NCI-H1105 (cell line): ENCODE measurements at regions not wholly inside any gene's neighbourhood (a gene's known extent, or its start where the extent isn't known, plus 50 kb on each side); places are given as distances from the start of the nearest gene placed in this dataset.

Source experiments
- DNase-seq: peaks from one replicate; lab custom pipeline; 2025; lab: John Stamatoyannopoulos, UW

GRCh38 chrX:23228950-23229448 lies 105.7 kb upstream of the PTCHD1 start:
- no peak for DNase-seq

GRCh38 chrX:23235051-23235450 lies 99.6 kb upstream of the PTCHD1 start:
- no peak for DNase-seq

- DNase-seq: no peak
Observed at GRCh38 chrX:23246001-23246400, 88.6 kb upstream of the PTCHD1 start.

GRCh38 chrX:23248187-23248586 lies 86.5 kb upstream of the PTCHD1 start:
- no peak for DNase-seq

GRCh38 chrX:23251043-23251442 lies 83.6 kb upstream of the PTCHD1 start:
- DNase-seq: no peak

GRCh38 chrX:23263892-23264291 lies 70.8 kb upstream of the PTCHD1 start:
- DNase-seq: no peak

- no peak for DNase-seq
Observed at GRCh38 chrX:23269923-23270322, 64.7 kb upstream of the PTCHD1 start.

GRCh38 chrX:23271026-23271425 lies 63.6 kb upstream of the PTCHD1 start:
- no peak for DNase-seq

- peak; percentile 63 for DNase-seq
Observed at GRCh38 chrX:23276475-23276874, 58.2 kb upstream of the PTCHD1 start.
